ENCODE measurements at regions not wholly inside any gene's neighbourhood (a gene's known extent, or its start where the extent isn't known, plus 50 kb on each side); places are given as distances from the start of the nearest gene placed in this dataset.
A peak's percentile ranks its signal among the peaks of the same experiment; 100 is the strongest.

GRCh38 chr9:104984948-104985347 lies 57.0 kb upstream of the ABCA1 start:
- TF ChIP-seq POLR2A (IDR thresholded peaks at IDR 0.05), result no peak
- TF ChIP-seq, protein P1, sequence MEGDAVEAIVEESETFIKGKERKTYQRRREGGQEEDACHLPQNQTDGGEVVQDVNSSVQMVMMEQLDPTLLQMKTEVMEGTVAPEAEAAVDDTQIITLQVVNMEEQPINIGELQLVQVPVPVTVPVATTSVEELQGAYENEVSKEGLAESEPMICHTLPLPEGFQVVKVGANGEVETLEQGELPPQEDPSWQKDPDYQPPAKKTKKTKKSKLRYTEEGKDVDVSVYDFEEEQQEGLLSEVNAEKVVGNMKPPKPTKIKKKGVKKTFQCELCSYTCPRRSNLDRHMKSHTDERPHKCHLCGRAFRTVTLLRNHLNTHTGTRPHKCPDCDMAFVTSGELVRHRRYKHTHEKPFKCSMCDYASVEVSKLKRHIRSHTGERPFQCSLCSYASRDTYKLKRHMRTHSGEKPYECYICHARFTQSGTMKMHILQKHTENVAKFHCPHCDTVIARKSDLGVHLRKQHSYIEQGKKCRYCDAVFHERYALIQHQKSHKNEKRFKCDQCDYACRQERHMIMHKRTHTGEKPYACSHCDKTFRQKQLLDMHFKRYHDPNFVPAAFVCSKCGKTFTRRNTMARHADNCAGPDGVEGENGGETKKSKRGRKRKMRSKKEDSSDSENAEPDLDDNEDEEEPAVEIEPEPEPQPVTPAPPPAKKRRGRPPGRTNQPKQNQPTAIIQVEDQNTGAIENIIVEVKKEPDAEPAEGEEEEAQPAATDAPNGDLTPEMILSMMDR (IDR thresholded peaks at IDR 0.05), result no peak
- WGBS, 2 donors, result 82 to 87% methylated on average over 2 of the region's 2 CpGs
- no peak for DNase-seq (ENCODE audit: low spot score in 2 of 2)
- intact Hi-C loops (cut with DNase I; ENCODE audit: low total_unique reads), result no loop called here
- H3K4me3 ChIP-seq (ENCODE audit: low read depth, poor library complexity, severe bottlenecking), result no peak overlapping the region

DNA sequence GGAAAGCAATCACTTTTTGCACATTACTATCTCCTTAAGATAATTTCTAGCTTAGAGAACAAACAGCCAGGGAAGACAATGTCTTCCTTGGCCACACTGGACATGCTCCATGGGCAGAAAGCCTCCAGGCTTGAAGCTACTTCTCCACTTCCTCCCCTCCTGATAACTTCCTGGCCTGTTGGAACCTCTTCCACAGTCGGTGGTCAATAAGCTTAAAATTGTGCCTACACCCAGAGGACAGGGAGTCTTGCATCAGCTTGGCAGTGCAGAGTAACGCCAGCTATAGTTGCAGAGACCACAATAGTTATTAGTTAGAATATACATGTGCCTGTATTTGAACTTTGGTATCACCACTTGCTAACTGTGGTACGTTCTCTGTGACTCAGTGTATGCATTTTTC lies 58.1 kb upstream of the ABCA1 start:
- no peak overlapping the region for H3K4me3 ChIP-seq (ENCODE audit: low read depth, poor library complexity, severe bottlenecking)
- 85 to 87% methylated on average over 3 of the region's 3 CpGs for WGBS, 2 donors
- intact Hi-C loops (cut with DNase I; ENCODE audit: low total_unique reads), result no loop called here
- no peak for DNase-seq (ENCODE audit: low spot score in 2 of 2)
- TF ChIP-seq, protein P1 (IDR thresholded peaks at IDR 0.05), result no peak
- TF ChIP-seq POLR2A (IDR thresholded peaks at IDR 0.05), result no peak

DNA sequence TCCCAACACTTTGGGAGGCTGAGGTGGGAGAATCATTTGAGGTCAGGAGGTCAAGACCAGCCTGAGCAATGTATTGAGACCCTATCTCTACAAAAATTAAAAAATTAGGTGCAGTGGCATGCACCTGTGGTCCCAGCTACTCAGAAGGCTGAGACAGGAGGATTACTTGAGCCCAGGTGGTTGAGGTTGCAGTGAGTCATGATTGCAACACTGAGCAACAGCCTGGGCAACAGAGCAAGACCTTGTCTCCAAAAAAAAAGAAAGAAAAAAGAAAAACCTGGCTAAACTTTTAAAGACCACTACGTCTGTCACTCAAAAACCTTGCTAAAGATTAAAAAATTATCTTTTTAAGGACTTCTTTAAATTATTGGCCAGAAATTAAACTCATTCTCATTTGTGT lies 59.8 kb upstream of the ABCA1 start:
- H3K4me3 ChIP-seq (ENCODE audit: low read depth, poor library complexity, severe bottlenecking), result no peak overlapping the region
- intact Hi-C loops (cut with DNase I; ENCODE audit: low total_unique reads), result no loop called here
- 93 to 94% methylated on average over 1 of the region's 1 CpG for WGBS, 2 donors
- no peak for DNase-seq (ENCODE audit: low spot score in 2 of 2)
- TF ChIP-seq POLR2A (IDR thresholded peaks at IDR 0.05), result no peak
- TF ChIP-seq, protein P1 (IDR thresholded peaks at IDR 0.05), result no peak

GRCh38 chr9:104988539-104988938 lies 60.6 kb upstream of the ABCA1 start:
- intact Hi-C loops (cut with DNase I; ENCODE audit: low total_unique reads), result no loop called here
- TF ChIP-seq POLR2A (IDR thresholded peaks at IDR 0.05), result no peak
- TF ChIP-seq, protein P1 (IDR thresholded peaks at IDR 0.05), result no peak
- DNase-seq (ENCODE audit: low spot score in 2 of 2), result no peak
- no peak overlapping the region for H3K4me3 ChIP-seq (ENCODE audit: low read depth, poor library complexity, severe bottlenecking)
- 80 to 84% methylated on average over 2 of the region's 2 CpGs for WGBS, 2 donors

- TF ChIP-seq, protein P1 (IDR thresholded peaks at IDR 0.05), result no peak
- intact Hi-C loops (cut with DNase I; ENCODE audit: low total_unique reads), result no loop called here
- peak; percentile 93 to 98 for DNase-seq (ENCODE audit: low spot score in 2 of 2)
- peak overlapping the region; percentile 36 for H3K4me3 ChIP-seq (ENCODE audit: low read depth, poor library complexity, severe bottlenecking)
- 0 to 1% methylated on average over 41 to 52 of the region's 63 CpGs for WGBS, 2 donors
Observed at GRCh38 chr9:104991144-104991953, 63.4 kb upstream of the ABCA1 start.

GRCh38 chr9:104992659-104993058 lies 64.7 kb upstream of the ABCA1 start:
- no peak for DNase-seq (ENCODE audit: low spot score in 2 of 2)
- 60 to 79% methylated on average over 5 of the region's 5 CpGs for WGBS, 2 donors
- H3K4me3 ChIP-seq (ENCODE audit: low read depth, poor library complexity, severe bottlenecking), result no peak overlapping the region
- intact Hi-C loops (cut with DNase I; ENCODE audit: low total_unique reads), result no loop called here
- TF ChIP-seq, protein P1 (IDR thresholded peaks at IDR 0.05), result no peak
- no peak for TF ChIP-seq POLR2A (IDR thresholded peaks at IDR 0.05)

All from lower leg skin (tissue), 4 donors.